ENCODE measurements at regions not wholly inside any gene's neighbourhood (a gene's known extent, or its start where the extent isn't known, plus 50 kb on each side); places are given as distances from the start of the nearest gene placed in this dataset.
"Not testable (repeated sequence)": the region's sequence is repeated elsewhere in the genome, so short reads cannot be mapped to it uniquely, and the experiment has no call there.

DNA sequence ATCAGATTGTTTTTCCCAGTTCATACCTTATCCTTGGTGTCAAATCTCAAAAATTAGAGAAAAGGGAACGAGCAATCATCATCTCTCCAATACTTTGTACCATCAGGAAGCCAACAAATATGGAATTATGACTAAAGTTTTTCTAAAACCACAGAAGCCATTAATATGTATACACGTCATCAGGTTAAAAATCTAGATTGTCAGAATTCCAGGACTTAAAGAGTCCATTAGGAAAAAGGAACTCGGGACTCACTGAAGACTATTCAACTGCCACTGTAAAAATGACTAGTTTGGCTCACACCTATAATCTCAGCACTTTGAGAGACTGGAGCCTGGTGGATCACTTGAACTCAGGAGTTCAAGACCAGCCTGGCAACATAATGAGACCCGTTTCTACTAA, 344.4 kb upstream of the LRRC4C start:
- CTCF ChIA-PET, result no interaction called here
- intact Hi-C loops (cut with micrococcal nuclease; ENCODE audit: unreplicated experiment), result no loop called here
- H3K27me3 Mint-ChIP-seq (ENCODE audit: unreplicated experiment), result no peaks in the 10 kb centered on the region
- peaks cover 10% of the 10 kb centered on the region for H3K9me3 Mint-ChIP-seq (ENCODE audit: low read depth, unreplicated experiment)
- DNase-seq, result no peak
- TF ChIP-seq, protein P1, sequence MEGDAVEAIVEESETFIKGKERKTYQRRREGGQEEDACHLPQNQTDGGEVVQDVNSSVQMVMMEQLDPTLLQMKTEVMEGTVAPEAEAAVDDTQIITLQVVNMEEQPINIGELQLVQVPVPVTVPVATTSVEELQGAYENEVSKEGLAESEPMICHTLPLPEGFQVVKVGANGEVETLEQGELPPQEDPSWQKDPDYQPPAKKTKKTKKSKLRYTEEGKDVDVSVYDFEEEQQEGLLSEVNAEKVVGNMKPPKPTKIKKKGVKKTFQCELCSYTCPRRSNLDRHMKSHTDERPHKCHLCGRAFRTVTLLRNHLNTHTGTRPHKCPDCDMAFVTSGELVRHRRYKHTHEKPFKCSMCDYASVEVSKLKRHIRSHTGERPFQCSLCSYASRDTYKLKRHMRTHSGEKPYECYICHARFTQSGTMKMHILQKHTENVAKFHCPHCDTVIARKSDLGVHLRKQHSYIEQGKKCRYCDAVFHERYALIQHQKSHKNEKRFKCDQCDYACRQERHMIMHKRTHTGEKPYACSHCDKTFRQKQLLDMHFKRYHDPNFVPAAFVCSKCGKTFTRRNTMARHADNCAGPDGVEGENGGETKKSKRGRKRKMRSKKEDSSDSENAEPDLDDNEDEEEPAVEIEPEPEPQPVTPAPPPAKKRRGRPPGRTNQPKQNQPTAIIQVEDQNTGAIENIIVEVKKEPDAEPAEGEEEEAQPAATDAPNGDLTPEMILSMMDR (IDR thresholded peaks at IDR 0.05; ENCODE audit: unreplicated experiment), result no peak
- no peaks in the 10 kb centered on the region for H3K4me1 Mint-ChIP-seq (ENCODE audit: low read depth, unreplicated experiment)
- H3K27ac Mint-ChIP-seq (ENCODE audit: unreplicated experiment), result no peak overlapping the region
- no TSS peak for BruUV-seq (replicated peaks)
- H3K4me3 Mint-ChIP-seq (ENCODE audit: low read depth, unreplicated experiment), result no peak overlapping the region
- H3K36me3 Mint-ChIP-seq (ENCODE audit: insufficient read depth, unreplicated experiment), result no peaks in the 10 kb centered on the region

GRCh38 chr11:41816396-41816795, 356.9 kb upstream of the LRRC4C start:
- Mint-ChIP-seq H3K36me3 (ENCODE audit: insufficient read depth, unreplicated experiment) (no peaks in the 10 kb centered on the region), H3K27ac (ENCODE audit: unreplicated experiment) (no peak overlapping the region), H3K4me1 (ENCODE audit: low read depth, unreplicated experiment) (no peaks in the 10 kb centered on the region), H3K27me3 (ENCODE audit: unreplicated experiment) (no peaks in the 10 kb centered on the region), H3K9me3 (ENCODE audit: low read depth, unreplicated experiment) (peaks cover 12% of the 10 kb centered on the region), H3K4me3 (ENCODE audit: low read depth, unreplicated experiment) (no peak overlapping the region)
- CTCF ChIA-PET, result no interaction called here
- TF ChIP-seq, protein P1 (IDR thresholded peaks at IDR 0.05; ENCODE audit: unreplicated experiment), result no peak
- intact Hi-C loops (cut with micrococcal nuclease; ENCODE audit: unreplicated experiment), result no loop called here
- BruUV-seq (replicated peaks), result no TSS peak
- no peak for DNase-seq

GRCh38 chr11:41824287-41824686, 364.8 kb upstream of the LRRC4C start:
- intact Hi-C loops (cut with micrococcal nuclease; ENCODE audit: unreplicated experiment); BruUV-seq (replicated peaks); DNase-seq; H3K27me3 Mint-ChIP-seq (ENCODE audit: unreplicated experiment); H3K4me3 Mint-ChIP-seq (ENCODE audit: low read depth, unreplicated experiment); H3K4me1 Mint-ChIP-seq (ENCODE audit: low read depth, unreplicated experiment); H3K27ac Mint-ChIP-seq (ENCODE audit: unreplicated experiment); CTCF ChIA-PET; H3K36me3 Mint-ChIP-seq (ENCODE audit: insufficient read depth, unreplicated experiment): not testable (repeated sequence)
- H3K9me3 Mint-ChIP-seq (ENCODE audit: low read depth, unreplicated experiment), result peaks cover 11% of the 10 kb centered on the region

DNA sequence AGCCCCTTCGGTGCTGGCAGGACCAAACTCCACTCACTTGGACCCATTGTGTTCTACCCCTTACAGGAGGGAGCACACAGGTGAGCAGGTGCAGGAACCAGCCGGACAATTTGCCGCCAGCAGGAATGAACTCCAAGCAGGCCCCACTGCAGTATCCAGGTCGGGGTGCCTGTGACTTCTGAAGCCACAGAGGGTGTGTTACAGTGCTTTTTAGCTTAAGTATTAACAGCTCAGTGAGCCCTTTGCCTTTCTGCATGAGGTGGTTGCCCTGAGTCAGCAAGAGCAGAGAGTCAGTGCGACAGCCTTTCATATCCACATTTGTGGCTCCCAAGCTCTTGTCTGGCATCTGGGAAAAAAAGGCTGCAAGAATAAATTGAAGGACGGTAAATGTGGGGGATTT, 366.6 kb upstream of the LRRC4C start:
- no peak overlapping the region for H3K27ac Mint-ChIP-seq (ENCODE audit: unreplicated experiment)
- intact Hi-C loops (cut with micrococcal nuclease; ENCODE audit: unreplicated experiment), result no loop called here
- no TSS peak for BruUV-seq (replicated peaks)
- no peak for DNase-seq
- H3K9me3 Mint-ChIP-seq (ENCODE audit: low read depth, unreplicated experiment), result peaks cover 11% of the 10 kb centered on the region
- CTCF ChIA-PET, result no interaction called here
- TF ChIP-seq, protein P1 (IDR thresholded peaks at IDR 0.05; ENCODE audit: unreplicated experiment), result no peak
- H3K4me1 Mint-ChIP-seq (ENCODE audit: low read depth, unreplicated experiment), result no peaks in the 10 kb centered on the region
- no peak overlapping the region for H3K4me3 Mint-ChIP-seq (ENCODE audit: low read depth, unreplicated experiment)
- H3K36me3 Mint-ChIP-seq (ENCODE audit: insufficient read depth, unreplicated experiment), result no peaks in the 10 kb centered on the region
- no peaks in the 10 kb centered on the region for H3K27me3 Mint-ChIP-seq (ENCODE audit: unreplicated experiment)

- Mint-ChIP-seq H3K27me3 (ENCODE audit: unreplicated experiment) (no peaks in the 10 kb centered on the region), H3K4me1 (ENCODE audit: low read depth, unreplicated experiment) (no peaks in the 10 kb centered on the region), H3K27ac (ENCODE audit: unreplicated experiment) (no peak overlapping the region), H3K36me3 (ENCODE audit: insufficient read depth, unreplicated experiment) (no peaks in the 10 kb centered on the region), H3K4me3 (ENCODE audit: low read depth, unreplicated experiment) (no peak overlapping the region), H3K9me3 (ENCODE audit: low read depth, unreplicated experiment) (peaks cover 8% of the 10 kb centered on the region)
- DNase-seq, result no peak
- TF ChIP-seq, protein P1 (IDR thresholded peaks at IDR 0.05; ENCODE audit: unreplicated experiment), result no peak
- intact Hi-C loops (cut with micrococcal nuclease; ENCODE audit: unreplicated experiment), result no loop called here
- CTCF ChIA-PET, result no interaction called here
- no TSS peak for BruUV-seq (replicated peaks)
Measured at GRCh38 chr11:41836431-41836830, 377.0 kb upstream of the LRRC4C start.
